Mesendoderm (in vitro differentiated cells): ENCODE measurements at regions not wholly inside any gene's neighbourhood (a gene's known extent, or its start where the extent isn't known, plus 50 kb on each side); places are given as distances from the start of the nearest gene placed in this dataset.

ENCODE experiments used
- DNase-seq: peaks from one replicate; pipeline ENCODE4 v3.0.0; 2013
- H2AK5ac ChIP-seq: 2 replicates; pipeline ENCODE4 v1.6.1; 2013; ENCODE audit warnings: low read length, inconsistent platforms
- H2BK120ac ChIP-seq: 2 replicates; pipeline ENCODE4 v1.6.1; 2013; ENCODE audit warnings: low read depth, mild to moderate bottlenecking, low read length, moderate library complexity, mixed read lengths
- H2BK15ac ChIP-seq: replicated peaks from 2 replicates; pipeline ENCODE4 v1.6.1; 2013; ENCODE audit warnings: low read depth, mild to moderate bottlenecking, moderate library complexity
- H2BK5ac ChIP-seq: 2 replicates; pipeline ENCODE4 v1.6.1; 2013; ENCODE audit warnings: low read length, inconsistent platforms
- H3K18ac ChIP-seq: 2 replicates; pipeline ENCODE4 v1.6.1; 2013; ENCODE audit warnings: mild to moderate bottlenecking, low read length, mixed read lengths
- H3K23ac ChIP-seq: one replicate; pipeline ENCODE4 v1.6.1; 2013; ENCODE audit warnings: low read length
- H3K27ac ChIP-seq: 2 replicates; pipeline ENCODE4 v1.5.1; 2013; ENCODE audit warnings: low read depth, mild to moderate bottlenecking, inconsistent platforms, low read length, moderate library complexity
- H3K27me3 ChIP-seq: 2 replicates; pipeline ENCODE4 v1.6.1; 2013; ENCODE audit warnings: low read length, control low read depth, mild to moderate bottlenecking, inconsistent platforms; ENCODE audit not compliant: insufficient read depth, poor library complexity
- H3K36me3 ChIP-seq: 2 replicates; pipeline ENCODE4 v1.6.1; 2013; ENCODE audit warnings: low read length, inconsistent platforms; ENCODE audit not compliant: control insufficient read depth, insufficient read depth
- H3K4ac ChIP-seq: one replicate; pipeline ENCODE4 v1.6.1; 2013; ENCODE audit warnings: low read depth, mild to moderate bottlenecking, low read length, moderate library complexity
- H3K4me1 ChIP-seq: 2 replicates; pipeline ENCODE4 v1.6.1; 2013; ENCODE audit warnings: low read depth, low read length, inconsistent platforms; ENCODE audit not compliant: control insufficient read depth
- H3K4me2 ChIP-seq: 2 replicates; pipeline ENCODE4 v1.6.1; 2013; ENCODE audit warnings: low read length
- H3K4me3 ChIP-seq: 2 replicates; pipeline ENCODE4 v1.5.1; 2013; ENCODE audit warnings: mild to moderate bottlenecking, low read length
- H3K56ac ChIP-seq: one replicate; pipeline ENCODE4 v1.6.1; 2013; ENCODE audit warnings: low read length
- H3K79me1 ChIP-seq: 2 replicates; pipeline ENCODE4 v1.6.1; 2013; ENCODE audit warnings: low read length, inconsistent platforms
- H3K79me2 ChIP-seq: 2 replicates; pipeline ENCODE4 v1.6.1; 2013; ENCODE audit warnings: mild to moderate bottlenecking, low read length; ENCODE audit not compliant: control insufficient read depth, insufficient read depth
- H3K9ac ChIP-seq: 2 replicates; pipeline ENCODE4 v1.6.1; 2013; ENCODE audit warnings: low read length, inconsistent platforms
- H4K5ac ChIP-seq: one replicate; pipeline ENCODE4 v1.6.1; 2013; ENCODE audit warnings: low read length
- H4K8ac ChIP-seq: one replicate; pipeline ENCODE4 v1.6.1; 2013; ENCODE audit warnings: low read depth, mild to moderate bottlenecking, control low read depth, low read length, moderate library complexity
- WGBS: extraction: QIAGEN DNeasy Blood & Tissue Kit; methylation state at CpG from one replicate; pipeline ENCODE4 v1.1.7; 2013; ENCODE audit warnings: low lambda C conversion rate, missing lambda C conversion rate; ENCODE audit not compliant: insufficient coverage; ENCODE audit errors: extremely low coverage; 5-methylcytosine and 5-hydroxymethylcytosine counted together

DNA sequence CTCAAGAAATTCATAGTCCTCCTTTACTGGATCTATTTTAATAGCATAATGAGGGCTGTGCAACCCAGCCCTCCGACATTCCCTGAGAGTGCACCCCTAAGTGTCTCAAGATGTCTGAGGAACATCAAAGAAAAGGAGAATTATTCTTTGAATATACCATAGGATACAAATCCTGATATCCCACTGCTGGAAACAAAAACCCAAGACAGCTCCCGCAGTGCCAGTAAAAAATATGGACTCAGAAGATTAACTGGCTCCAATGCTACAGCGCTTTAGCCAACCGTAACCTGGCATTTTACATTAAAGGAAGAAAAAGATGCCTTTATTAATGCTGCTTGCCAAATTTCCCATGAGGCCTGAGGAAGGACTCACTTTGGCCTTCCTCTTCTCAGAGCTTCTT, 168.4 kb downstream of the TTC32 start:
- no CpG with 5 or more reads among the region's 4 CpGs for WGBS
- H3K4me1 ChIP-seq, result no peaks in the 10 kb centered on the region
- no peak overlapping the region for H2BK120ac ChIP-seq
- no peak overlapping the region for H3K9ac ChIP-seq
- no peaks in the 10 kb centered on the region for H3K27me3 ChIP-seq
- no peak overlapping the region for H2BK15ac ChIP-seq
- H3K4me2 ChIP-seq, result no peak overlapping the region
- H3K4ac ChIP-seq, result no peak overlapping the region
- no peak overlapping the region for H4K8ac ChIP-seq
- H3K36me3 ChIP-seq, result no peaks in the 10 kb centered on the region
- no peak for DNase-seq
- H2AK5ac ChIP-seq, result no peak overlapping the region
- no peak overlapping the region for H3K18ac ChIP-seq
- H3K56ac ChIP-seq, result no peak overlapping the region
- H2BK5ac ChIP-seq, result no peak overlapping the region
- no peak overlapping the region for H3K27ac ChIP-seq
- no peaks in the 10 kb centered on the region for H3K79me1 ChIP-seq
- H3K23ac ChIP-seq, result no peak overlapping the region
- H3K4me3 ChIP-seq, result no peak overlapping the region
- no peak overlapping the region for H4K5ac ChIP-seq
- H3K79me2 ChIP-seq, result no peaks in the 10 kb centered on the region

DNA sequence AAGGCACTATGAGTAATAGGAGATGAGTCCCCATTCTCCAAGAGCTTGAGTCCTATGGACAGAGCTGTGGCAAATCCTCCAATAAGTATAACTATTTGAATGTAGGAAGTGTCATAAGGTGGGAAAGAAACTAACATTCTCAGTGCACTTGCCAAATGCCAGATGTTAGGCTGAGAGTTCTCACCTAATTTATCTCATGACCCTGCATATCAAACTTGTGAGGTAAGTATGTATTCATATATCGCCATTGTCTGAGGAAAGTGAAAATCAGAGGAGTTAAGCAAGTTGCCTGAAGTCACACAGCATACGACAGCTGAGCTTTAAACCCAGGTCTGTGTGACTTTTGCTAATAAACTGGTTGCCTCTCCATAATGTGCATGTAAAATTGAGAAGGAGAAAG, 169.5 kb downstream of the TTC32 start:
- Histone ChIP-seq H3K79me2 (no peaks in the 10 kb centered on the region), H2BK15ac (no peak overlapping the region), H2BK5ac (no peak overlapping the region), H2BK120ac (no peak overlapping the region), H3K23ac (no peak overlapping the region), H3K4me1 (no peaks in the 10 kb centered on the region), H3K79me1 (no peaks in the 10 kb centered on the region), H3K27me3 (no peaks in the 10 kb centered on the region), H3K4me2 (no peak overlapping the region), H3K9ac (no peak overlapping the region), H4K5ac (no peak overlapping the region), H4K8ac (no peak overlapping the region), H2AK5ac (no peak overlapping the region), H3K56ac (no peak overlapping the region), H3K18ac (no peak overlapping the region), H3K4me3 (no peak overlapping the region), H3K4ac (no peak overlapping the region), H3K36me3 (no peaks in the 10 kb centered on the region), H3K27ac (no peak overlapping the region)
- DNase-seq, result no peak
- WGBS, result no CpG with 5 or more reads among the region's 2 CpGs

DNA sequence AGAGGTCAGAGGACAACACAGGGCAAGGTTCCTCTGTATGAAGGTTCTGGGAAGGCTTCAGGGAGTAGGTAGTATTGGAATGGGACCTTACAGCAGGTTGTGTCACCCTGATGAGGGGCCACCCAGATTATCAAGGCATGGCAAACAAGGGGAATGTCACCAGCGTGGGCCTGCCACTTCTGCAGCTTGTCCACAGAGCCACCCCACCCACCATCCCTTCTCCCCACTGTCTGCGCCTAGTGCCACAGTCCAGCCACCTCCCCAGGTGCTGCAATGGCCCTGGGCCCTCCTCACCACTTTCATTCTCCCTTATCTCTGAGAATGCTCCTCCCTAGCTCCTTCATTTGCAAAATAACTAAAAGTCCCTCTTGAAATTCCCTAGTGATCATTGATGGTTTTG, 170.3 kb downstream of the TTC32 start:
- H2BK15ac ChIP-seq, result no peak overlapping the region
- H4K5ac ChIP-seq, result no peak overlapping the region
- no peaks in the 10 kb centered on the region for H3K36me3 ChIP-seq
- H3K79me2 ChIP-seq, result no peaks in the 10 kb centered on the region
- no peaks in the 10 kb centered on the region for H3K27me3 ChIP-seq
- no peak overlapping the region for H3K27ac ChIP-seq
- H4K8ac ChIP-seq, result no peak overlapping the region
- no peak overlapping the region for H3K23ac ChIP-seq
- no peak overlapping the region for H3K4ac ChIP-seq
- H3K4me1 ChIP-seq, result no peaks in the 10 kb centered on the region
- H3K4me3 ChIP-seq, result no peak overlapping the region
- H3K4me2 ChIP-seq, result no peak overlapping the region
- no peak for DNase-seq
- no peak overlapping the region for H3K9ac ChIP-seq
- no peak overlapping the region for H2BK5ac ChIP-seq
- H2AK5ac ChIP-seq, result no peak overlapping the region
- no peak overlapping the region for H3K56ac ChIP-seq
- H3K79me1 ChIP-seq, result no peaks in the 10 kb centered on the region
- WGBS, result no CpG with 5 or more reads among the region's 2 CpGs
- no peak overlapping the region for H3K18ac ChIP-seq
- no peak overlapping the region for H2BK120ac ChIP-seq

DNA sequence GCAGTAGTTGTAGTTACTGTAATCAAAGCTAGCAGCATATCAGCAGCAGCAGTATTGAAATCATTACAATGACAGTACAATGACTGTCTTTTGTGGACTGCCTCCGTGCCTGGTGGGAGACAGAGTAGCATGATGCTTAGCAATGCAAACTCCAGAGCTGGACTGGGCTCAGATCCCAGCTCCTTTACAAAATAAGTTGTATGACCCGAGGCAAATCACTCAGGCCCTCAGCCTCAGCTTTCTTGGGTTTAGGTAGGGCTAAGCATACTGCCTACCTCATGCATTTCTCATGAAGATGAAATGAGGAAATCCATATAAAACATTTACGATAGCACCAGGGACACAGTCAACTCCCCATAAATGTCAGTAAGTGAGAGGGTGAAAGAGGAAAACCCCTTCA, 170.7 kb downstream of the TTC32 start:
- Histone ChIP-seq H3K18ac (no peak overlapping the region), H2BK120ac (no peak overlapping the region), H3K79me2 (no peaks in the 10 kb centered on the region), H4K8ac (no peak overlapping the region), H3K56ac (no peak overlapping the region), H3K23ac (no peak overlapping the region), H2BK5ac (no peak overlapping the region), H3K9ac (no peak overlapping the region), H2AK5ac (no peak overlapping the region), H3K27me3 (no peaks in the 10 kb centered on the region), H3K36me3 (no peaks in the 10 kb centered on the region), H3K4me1 (no peaks in the 10 kb centered on the region), H3K79me1 (no peaks in the 10 kb centered on the region), H4K5ac (no peak overlapping the region), H3K4ac (no peak overlapping the region), H2BK15ac (no peak overlapping the region), H3K4me3 (no peak overlapping the region), H3K4me2 (no peak overlapping the region), H3K27ac (no peak overlapping the region)
- DNase-seq, result no peak
- no CpG with 5 or more reads among the region's 3 CpGs for WGBS

DNA sequence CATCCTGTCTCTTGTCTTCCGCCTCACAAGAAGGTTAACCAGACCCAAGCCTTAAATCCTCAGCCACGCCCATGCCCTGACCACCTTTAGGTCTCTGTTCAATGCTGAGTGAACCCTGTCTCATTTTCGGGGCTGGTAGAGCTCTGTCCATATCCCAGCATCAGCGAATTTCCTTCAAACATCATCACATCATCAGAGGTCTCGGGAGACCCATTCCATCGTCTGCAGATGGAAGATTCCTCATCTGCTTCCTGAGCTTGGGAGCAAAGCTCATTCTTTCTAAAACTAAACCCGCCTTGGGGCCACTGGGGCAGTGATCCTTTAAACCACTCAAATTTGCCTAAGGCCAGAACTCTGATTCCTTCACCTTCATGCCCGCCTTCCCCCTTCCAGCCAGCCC, 173.7 kb downstream of the TTC32 start:
- H2BK120ac ChIP-seq, result no peak overlapping the region
- H2BK15ac ChIP-seq, result no peak overlapping the region
- H4K5ac ChIP-seq, result no peak overlapping the region
- no peak overlapping the region for H2BK5ac ChIP-seq
- H3K4ac ChIP-seq, result no peak overlapping the region
- no peak for DNase-seq
- H3K27me3 ChIP-seq, result no peaks in the 10 kb centered on the region
- no peak overlapping the region for H3K27ac ChIP-seq
- H4K8ac ChIP-seq, result no peak overlapping the region
- H2AK5ac ChIP-seq, result no peak overlapping the region
- no peaks in the 10 kb centered on the region for H3K79me1 ChIP-seq
- no peak overlapping the region for H3K56ac ChIP-seq
- H3K4me3 ChIP-seq, result no peak overlapping the region
- WGBS, result no CpG with 5 or more reads among the region's 8 CpGs
- no peak overlapping the region for H3K23ac ChIP-seq
- no peaks in the 10 kb centered on the region for H3K79me2 ChIP-seq
- H3K9ac ChIP-seq, result no peak overlapping the region
- H3K4me2 ChIP-seq, result no peak overlapping the region
- H3K18ac ChIP-seq, result no peak overlapping the region
- H3K4me1 ChIP-seq, result no peaks in the 10 kb centered on the region
- no peaks in the 10 kb centered on the region for H3K36me3 ChIP-seq

DNA sequence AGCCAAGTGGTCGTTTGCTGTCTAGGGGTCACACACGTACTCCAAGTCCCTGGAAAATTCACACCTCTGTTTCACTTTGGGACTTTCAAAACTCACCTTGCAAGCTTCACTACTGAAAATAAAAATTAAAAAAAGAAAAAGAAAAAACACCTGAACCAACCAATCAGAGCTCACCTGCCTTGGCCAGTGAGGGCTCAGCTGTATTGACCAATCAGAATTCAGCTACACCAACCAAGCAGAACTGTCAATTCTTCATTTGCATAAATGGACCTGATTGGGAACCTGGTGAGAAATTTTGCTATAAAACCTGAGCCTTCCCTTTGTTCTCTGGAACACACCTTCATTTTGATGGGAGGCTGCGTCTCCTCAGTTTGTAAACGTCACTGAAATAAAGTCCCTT, 176.4 kb downstream of the TTC32 start:
- Histone ChIP-seq H2BK15ac (no peak overlapping the region), H4K5ac (no peak overlapping the region), H3K27ac (no peak overlapping the region), H2BK5ac (no peak overlapping the region), H3K18ac (no peak overlapping the region), H3K36me3 (no peaks in the 10 kb centered on the region), H3K4me1 (no peaks in the 10 kb centered on the region), H3K4me2 (no peak overlapping the region), H3K79me1 (no peaks in the 10 kb centered on the region), H3K56ac (no peak overlapping the region), H4K8ac (no peak overlapping the region), H3K27me3 (no peaks in the 10 kb centered on the region), H3K23ac (no peak overlapping the region), H3K4me3 (no peak overlapping the region), H3K9ac (no peak overlapping the region), H3K4ac (no peak overlapping the region), H2AK5ac (no peak overlapping the region), H2BK120ac (no peak overlapping the region), H3K79me2 (no peaks in the 10 kb centered on the region)
- WGBS, result no CpG with 5 or more reads among the region's 4 CpGs
- no peak for DNase-seq
